Keratinocyte (primary cell): ENCODE measurements at regions not wholly inside any gene's neighbourhood (a gene's known extent, or its start where the extent isn't known, plus 50 kb on each side); places are given as distances from the start of the nearest gene placed in this dataset.

Experiments used
- DNase-seq: peaks from one replicate; pipeline ENCODE4 v3.0.0-alpha.2; 2011; ENCODE audit warnings: low read depth, missing footprints, low spot score
- FAIRE-seq: peaks from 2 replicates; lab custom pipeline; 2011; peaks lifted over from hg19 to GRCh38; lab: Jason Lieb, UNC
- H2AFZ ChIP-seq: 2 replicates; pipeline ENCODE4 v1.6.0; 2012; ENCODE audit warnings: low read length, control low read depth, inconsistent platforms; ENCODE audit not compliant: control insufficient read depth
- H3K27ac ChIP-seq: 2 replicates; pipeline ENCODE4 v1.5.1; 2011; ENCODE audit warnings: low read length; ENCODE audit not compliant: control insufficient read depth, insufficient read depth
- H3K27me3 ChIP-seq: 3 replicates; pipeline ENCODE4 v1.6.0; 2011; ENCODE audit warnings: low read length; ENCODE audit not compliant: control insufficient read depth, insufficient read depth; ENCODE audit errors: extremely low read depth
- H3K36me3 ChIP-seq, 2 experiments: 2 replicates in 1 of 2; 3 replicates in 1 of 2; pipeline ENCODE4 v1.5.1; 2011; ENCODE audit warnings: low read length in 2 of 2, mild to moderate bottlenecking in 1 of 2; ENCODE audit not compliant: control insufficient read depth in 2 of 2, insufficient read depth in 2 of 2; ENCODE audit errors: extremely low read depth in 1 of 2
- H3K4me1 ChIP-seq: 3 replicates; pipeline ENCODE4 v1.5.1; 2011; ENCODE audit warnings: low read length; ENCODE audit not compliant: control insufficient read depth, insufficient read depth; ENCODE audit errors: extremely low read depth
- H3K4me2 ChIP-seq: 3 replicates; pipeline ENCODE4 v1.6.0; 2011; ENCODE audit warnings: low read depth, low read length; ENCODE audit not compliant: control insufficient read depth, insufficient read depth; ENCODE audit errors: extremely low read depth
- H3K4me3 ChIP-seq, 3 experiments: fragments of 200-600 bp in 1 of 3; sonication (generic) in 1 of 3; 2 replicates in 2 of 3; 3 replicates in 1 of 3; pipeline ENCODE4 v1.5.1; 2011 to 2016; ENCODE audit warnings: low read length in 3 of 3, mild to moderate bottlenecking in 3 of 3, control low read depth in 2 of 3, inconsistent platforms in 1 of 3, low read depth in 1 of 3, mixed read lengths in 1 of 3, mixed run types in 1 of 3, moderate library complexity in 1 of 3; ENCODE audit not compliant: control insufficient read depth in 2 of 3, insufficient read depth in 2 of 3; ENCODE audit errors: extremely low read depth in 1 of 3
- H3K79me2 ChIP-seq: 2 replicates; pipeline ENCODE4 v1.6.0; 2012; ENCODE audit warnings: low read length; ENCODE audit not compliant: control insufficient read depth, insufficient read depth
- H3K9ac ChIP-seq: 3 replicates; pipeline ENCODE4 v1.6.0; 2011; ENCODE audit warnings: low read length; ENCODE audit not compliant: control insufficient read depth, insufficient read depth; ENCODE audit errors: extremely low read depth
- H3K9me1 ChIP-seq: 3 replicates; pipeline ENCODE4 v1.6.0; 2011; ENCODE audit warnings: low read length; ENCODE audit not compliant: control insufficient read depth, insufficient read depth; ENCODE audit errors: extremely low read depth
- H3K9me3 ChIP-seq: 2 replicates; pipeline ENCODE4 v1.5.1; 2012; ENCODE audit warnings: low read depth, low read length; ENCODE audit not compliant: control insufficient read depth
- H4K20me1 ChIP-seq: 3 replicates; pipeline ENCODE4 v1.6.0; 2011; ENCODE audit warnings: low read length; ENCODE audit not compliant: control insufficient read depth, insufficient read depth; ENCODE audit errors: extremely low read depth
- CTCF ChIP-seq, 3 experiments: IDR thresholded peaks in 1 of 3; conservative IDR thresholded peaks in 1 of 3; optimal IDR thresholded peaks in 1 of 3; 2 replicates in 2 of 3; 3 replicates in 1 of 3; pipeline versions ENCODE3 to v1.5.1; 2011; ENCODE audit warnings: low read length in 3 of 3, mild to moderate bottlenecking in 3 of 3, moderate library complexity in 2 of 3, control low read depth in 1 of 3, inconsistent platforms in 1 of 3; ENCODE audit not compliant: insufficient read depth in 2 of 3; ENCODE audit errors: extremely low read depth in 1 of 3
- EZH2 ChIP-seq: IDR thresholded peaks from one replicate; pipeline ENCODE4 v1.6.1; 2012; ENCODE audit warnings: inconsistent platforms, mild to moderate bottlenecking, low read length, moderate library complexity
- dilution Hi-C: fragments of 300-500 bp; cut with MboI; formaldehyde crosslinking; loops from one replicate; pipeline ENCODE4 v1.7.0; 2020; ENCODE audit warnings: low sequenced_read_pairs; ENCODE audit not compliant: extremely low pct_ligation_motif_present

- Histone ChIP-seq H2AFZ (no peak overlapping the region), H3K9me3 (no peaks in the 10 kb centered on the region), H3K4me2 (no peak overlapping the region), H3K27ac (no peak overlapping the region), H3K27me3 (no peaks in the 10 kb centered on the region), H3K4me3 (no peak overlapping the region), H3K36me3 (no peaks in the 10 kb centered on the region), H4K20me1 (no peaks in the 10 kb centered on the region), H3K79me2 (no peaks in the 10 kb centered on the region), H3K9me1 (no peaks in the 10 kb centered on the region), H3K4me1 (no peaks in the 10 kb centered on the region), H3K9ac (no peak overlapping the region)
- no peak for FAIRE-seq
- dilution Hi-C loops: no loop called here
- no peak for TF ChIP-seq EZH2
- TF ChIP-seq CTCF (optimal IDR thresholded peaks at IDR 0.05 in 1 of 3, IDR thresholded peaks at IDR 0.05 in 1 of 3, conservative IDR thresholded peaks at IDR 0.05 in 1 of 3; ENCODE audit: extremely low read depth in 1 of 3, insufficient read depth in 2 of 3, low read length in 3 of 3): no peak
- DNase-seq: no peak
Measured at GRCh38 chr6:140752234-140752633, 1377.8 kb upstream of the CITED2 start.

GRCh38 chr6:140747114-140747513, 1372.7 kb upstream of the CITED2 start:
- H3K9me3 ChIP-seq: no peaks in the 10 kb centered on the region
- no peaks in the 10 kb centered on the region for H3K36me3 ChIP-seq
- FAIRE-seq: no peak
- no peak overlapping the region for H3K27ac ChIP-seq
- TF ChIP-seq CTCF (optimal IDR thresholded peaks at IDR 0.05 in 1 of 3, IDR thresholded peaks at IDR 0.05 in 1 of 3, conservative IDR thresholded peaks at IDR 0.05 in 1 of 3; ENCODE audit: extremely low read depth in 1 of 3, insufficient read depth in 2 of 3, low read length in 3 of 3) (no peak), EZH2 (no peak)
- no peaks in the 10 kb centered on the region for H4K20me1 ChIP-seq
- H3K9ac ChIP-seq: no peak overlapping the region
- H3K79me2 ChIP-seq: no peaks in the 10 kb centered on the region
- no peak overlapping the region for H2AFZ ChIP-seq
- no peaks in the 10 kb centered on the region for H3K4me1 ChIP-seq
- H3K4me2 ChIP-seq: no peak overlapping the region
- H3K4me3 ChIP-seq: no peak overlapping the region
- H3K9me1 ChIP-seq: no peaks in the 10 kb centered on the region
- no peak for DNase-seq
- no peaks in the 10 kb centered on the region for H3K27me3 ChIP-seq
- dilution Hi-C loops: no loop called here
